ENCODE measurements at regions not wholly inside any gene's neighbourhood (a gene's known extent, or its start where the extent isn't known, plus 50 kb on each side); places are given as distances from the start of the nearest gene placed in this dataset.
"Not testable (repeated sequence)": the region's sequence is repeated elsewhere in the genome, so short reads cannot be mapped to it uniquely, and the experiment has no call there.

DNA sequence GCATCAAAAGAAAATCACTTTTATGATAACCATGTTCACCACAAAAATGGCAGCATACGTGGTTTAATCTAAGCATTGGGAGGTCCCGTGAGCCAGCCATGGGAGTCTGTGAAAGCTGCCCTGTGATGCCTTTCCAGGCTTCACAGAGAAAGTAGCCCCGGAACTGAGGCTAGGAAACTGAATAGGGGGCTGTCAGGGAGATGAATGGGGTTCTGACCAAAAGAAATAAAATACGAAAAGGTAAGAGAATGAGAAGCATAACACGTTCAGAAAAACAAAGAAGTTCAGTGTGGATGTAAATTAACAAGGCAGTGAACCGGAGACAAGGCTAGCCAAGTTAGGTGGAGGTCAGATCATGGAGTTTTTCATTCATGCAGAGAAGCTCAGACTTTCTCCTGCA is 118.9 kb downstream of the ANXA2 start:
- no peak for DNase-seq

DNA sequence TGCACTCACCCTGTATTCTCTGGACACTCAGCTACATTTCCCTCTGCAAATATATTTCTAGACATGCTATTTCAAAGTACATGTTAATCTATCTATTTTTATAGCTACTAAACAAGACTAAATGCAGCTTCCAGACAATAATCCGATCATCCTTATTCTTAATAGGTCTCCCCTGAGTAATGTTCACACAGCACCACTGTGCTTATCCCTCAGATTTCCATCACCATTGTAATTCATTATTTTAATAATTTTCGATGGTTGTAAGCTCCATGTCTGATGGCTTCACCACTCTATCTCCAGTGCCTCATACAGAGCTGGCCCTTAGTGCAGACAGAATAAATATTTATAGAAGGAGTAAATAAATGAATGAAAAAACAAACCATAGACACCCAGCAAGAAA is 117.5 kb downstream of the ANXA2 start:
- no peak for DNase-seq

GRCh38 chr15:60283936-60284335 is 113.8 kb downstream of the ANXA2 start:
- no peak for DNase-seq

DNA sequence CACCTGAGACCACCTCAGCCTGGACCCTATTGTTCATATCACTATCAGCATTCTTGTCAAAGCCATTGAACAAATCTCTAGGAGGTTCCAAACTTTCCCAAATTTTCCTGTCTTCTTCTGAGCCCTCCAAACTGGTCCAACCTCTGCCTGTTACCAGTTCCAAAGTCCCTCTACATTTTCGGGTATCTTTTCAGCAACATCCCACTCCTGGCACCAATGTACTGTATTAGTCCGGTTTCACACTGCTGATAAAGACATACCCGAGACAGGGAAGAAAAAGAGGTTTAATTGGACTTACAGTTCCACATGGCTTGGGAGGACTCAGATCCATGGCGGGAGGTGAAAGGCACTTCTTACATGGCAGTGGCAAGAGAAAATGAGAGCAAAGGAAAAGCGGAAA is 101.9 kb downstream of the ANXA2 start:
- DNase-seq = not testable (repeated sequence)

- DNase-seq = no peak
Measured at GRCh38 chr15:60297047-60297446, 100.7 kb downstream of the ANXA2 start.

All from CD4-positive, alpha-beta T cell treated with Interleukin-12 subunit alpha and Interleukin-12 subunit beta, for 1 hour (primary cell).